ENCODE measurements at regions not wholly inside any gene's neighbourhood (a gene's known extent, or its start where the extent isn't known, plus 50 kb on each side); places are given as distances from the start of the nearest gene placed in this dataset.
"Not testable (repeated sequence)": the region's sequence is repeated elsewhere in the genome, so short reads cannot be mapped to it uniquely, and the experiment has no call there.

DNA sequence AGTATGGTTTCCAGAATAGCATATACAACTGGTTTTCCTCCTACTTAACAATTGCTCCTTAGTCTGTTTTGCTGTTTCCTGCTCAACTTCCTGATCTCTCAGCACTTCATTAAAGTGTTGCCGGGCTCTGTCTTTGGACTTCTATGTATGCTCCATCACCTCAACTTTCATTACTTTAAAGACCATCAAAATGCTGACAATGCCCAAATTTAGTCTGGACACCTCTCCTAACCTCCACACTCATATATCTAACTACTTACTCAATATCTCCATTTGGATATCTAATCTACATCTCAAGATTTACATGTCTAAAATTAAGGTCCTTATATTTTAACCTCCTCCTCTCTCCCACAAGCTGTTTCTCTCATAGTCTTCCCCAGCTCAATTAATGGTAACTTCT, 54.4 kb upstream of the LGR5 start:
- no peak for DNase-seq

DNA sequence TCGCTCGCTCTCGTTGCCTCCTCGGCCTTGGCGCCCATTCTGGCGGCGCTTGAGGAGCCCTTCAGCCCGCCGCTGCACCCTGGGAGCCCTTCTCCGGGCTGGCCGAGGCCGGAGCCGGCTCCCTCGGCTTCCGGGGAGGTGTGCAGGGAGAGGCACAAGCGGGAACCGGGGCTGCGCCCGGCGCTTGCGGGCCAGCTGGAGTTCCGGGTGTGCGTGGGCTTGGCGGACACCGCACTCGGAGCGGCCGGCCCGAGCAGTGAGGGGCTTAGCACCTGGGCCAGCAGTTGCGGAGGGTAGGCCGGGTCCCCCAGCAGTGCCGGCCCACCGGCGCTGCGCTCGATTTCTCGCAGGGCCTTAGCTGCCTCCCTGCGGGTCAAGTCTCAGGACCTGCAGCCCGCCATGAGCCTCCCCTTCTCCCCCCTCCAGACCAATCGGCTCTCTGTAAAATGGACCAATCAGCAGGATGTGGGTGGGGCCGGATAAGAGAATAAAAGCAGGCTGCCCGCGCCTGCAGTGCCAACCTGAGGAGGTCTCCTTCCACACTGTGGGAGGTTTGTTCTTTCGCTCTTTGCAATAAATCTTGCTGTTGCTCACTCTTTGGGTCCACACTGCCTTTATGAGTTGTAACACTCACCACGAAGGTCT, 62.8 kb upstream of the LGR5 start:
- DNase-seq: not testable (repeated sequence)

DNA sequence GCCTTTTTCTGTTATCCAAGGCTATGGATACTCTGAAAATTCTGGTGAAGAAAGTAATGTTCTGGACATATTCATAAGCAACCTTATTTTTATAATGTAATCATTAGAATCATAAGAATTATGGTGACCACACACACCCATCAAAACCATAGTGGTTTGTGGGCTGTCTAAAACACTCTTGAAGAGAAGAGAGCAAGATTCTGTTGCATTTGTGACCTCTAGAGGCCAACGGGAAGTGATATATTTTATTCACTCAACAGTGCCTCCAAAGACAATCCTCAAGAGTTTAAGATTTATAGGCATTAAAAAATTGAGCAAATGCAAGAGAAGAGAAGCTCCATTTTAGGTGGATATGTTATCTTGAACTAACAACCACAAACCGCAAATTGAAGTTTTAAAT, 68.5 kb upstream of the LGR5 start:
- no peak for DNase-seq

DNA sequence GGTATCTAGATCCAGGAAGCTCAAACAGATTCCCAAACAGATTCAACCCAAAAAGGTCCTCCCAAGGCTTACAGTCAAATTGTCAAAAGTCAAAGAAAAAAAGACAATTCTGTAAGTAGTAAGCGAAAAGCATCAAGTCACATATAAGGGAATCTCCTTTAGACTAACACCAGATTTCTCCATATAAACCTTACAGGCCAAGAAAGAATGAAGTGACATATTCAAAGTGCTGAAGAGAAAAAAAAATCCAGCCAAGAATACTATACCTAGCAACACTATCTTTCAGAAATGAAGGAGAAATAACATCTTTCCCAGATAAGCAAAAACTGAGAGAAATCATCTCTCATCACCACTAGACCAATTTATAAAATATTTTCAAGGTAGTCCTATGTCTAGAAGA, 79.6 kb upstream of the LGR5 start:
- DNase-seq: no peak

DNA sequence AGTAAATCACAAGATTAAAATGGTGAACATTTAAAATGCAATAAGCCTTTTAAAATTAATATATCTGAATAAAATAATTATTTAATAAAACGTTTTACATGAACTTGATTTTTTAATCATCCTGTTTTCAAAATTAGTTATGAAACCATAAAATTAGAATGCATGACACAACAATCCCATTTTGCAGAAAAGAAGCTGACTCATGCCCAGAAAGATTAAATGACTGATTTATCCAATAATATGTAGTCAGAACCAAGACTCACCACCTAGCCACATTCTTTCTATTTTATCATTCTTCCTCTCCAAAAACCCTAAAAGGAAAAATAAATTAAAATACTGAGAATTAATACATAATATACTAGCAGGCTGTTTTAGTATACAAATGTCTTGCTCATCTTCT, 83.0 kb upstream of the LGR5 start:
- DNase-seq: no peak

DNA sequence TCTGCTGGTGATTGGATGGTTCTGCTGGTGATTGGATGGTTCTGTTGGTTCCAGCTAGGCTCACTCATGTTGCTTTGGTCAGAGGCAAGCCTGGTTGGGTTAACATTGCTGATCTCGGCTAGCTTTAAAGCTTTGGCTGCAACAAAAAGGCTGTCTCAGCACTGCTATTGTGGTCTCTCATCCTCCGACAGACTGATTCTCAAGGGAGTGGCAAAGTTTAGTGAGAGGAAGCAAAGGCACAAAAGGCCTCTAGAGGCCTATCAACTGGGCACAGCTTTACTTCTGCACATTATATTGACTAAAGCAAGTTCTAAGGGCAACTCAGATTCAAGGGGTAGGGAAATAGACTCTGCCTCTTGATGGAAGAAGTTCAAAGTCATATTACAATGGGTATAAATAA, 84.7 kb upstream of the LGR5 start:
- no peak for DNase-seq

DNA sequence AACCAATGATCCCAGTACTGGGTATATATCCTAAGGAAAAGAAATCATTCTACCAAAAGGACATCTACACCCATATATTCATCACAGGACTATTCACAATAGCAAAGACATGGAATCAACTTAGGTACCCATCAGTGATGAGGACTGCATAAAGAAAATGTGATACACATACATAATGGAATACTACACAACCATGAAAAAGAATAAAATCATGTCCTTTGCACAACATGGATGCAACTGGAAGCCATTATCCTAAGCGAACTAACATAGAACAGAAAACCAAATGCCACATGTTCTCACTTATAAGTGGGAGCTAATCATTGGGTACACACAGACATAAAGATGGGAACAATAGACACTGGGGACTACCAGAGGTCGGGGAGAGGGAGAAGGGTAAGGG, 86.0 kb upstream of the LGR5 start:
- DNase-seq: no peak

DNA sequence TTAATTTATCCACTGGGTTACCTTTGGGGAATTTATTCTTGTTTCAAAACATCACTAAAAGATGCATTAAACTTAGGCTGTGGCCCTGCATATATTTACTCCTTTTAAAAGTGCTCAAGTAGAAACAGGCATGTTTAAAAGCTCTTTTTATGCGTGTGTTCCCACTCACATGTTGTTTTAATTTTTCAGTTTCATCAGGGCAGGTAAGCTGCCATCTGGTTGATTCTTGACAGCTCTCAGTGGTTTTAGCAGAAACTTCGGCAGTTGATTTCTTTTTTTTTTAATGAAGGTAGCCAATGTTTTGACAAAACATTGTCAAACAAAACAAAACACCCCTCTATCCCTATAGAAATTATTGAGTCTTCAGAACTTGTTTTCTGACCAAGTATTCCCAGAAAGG, 89.6 kb upstream of the LGR5 start:
- no peak for DNase-seq

DNA sequence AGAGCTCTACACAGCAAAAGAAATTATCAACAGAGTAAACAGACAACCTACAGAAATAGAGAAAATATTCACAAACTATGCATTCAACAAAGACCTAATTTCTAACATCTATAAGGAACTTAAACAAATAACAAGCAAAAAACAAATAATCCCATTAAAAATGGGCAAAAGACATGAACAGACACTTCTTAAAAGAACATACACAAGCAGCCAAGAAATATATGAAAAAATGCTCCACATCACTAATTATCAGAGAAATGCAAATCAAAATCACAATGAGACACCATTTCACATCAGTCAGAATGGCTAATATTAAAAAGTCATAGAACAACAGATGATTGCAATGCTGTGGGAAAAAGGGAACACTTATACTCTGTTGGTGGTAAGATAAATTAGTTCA, 100.7 kb upstream of the LGR5 start:
- DNase-seq: no peak

DNA sequence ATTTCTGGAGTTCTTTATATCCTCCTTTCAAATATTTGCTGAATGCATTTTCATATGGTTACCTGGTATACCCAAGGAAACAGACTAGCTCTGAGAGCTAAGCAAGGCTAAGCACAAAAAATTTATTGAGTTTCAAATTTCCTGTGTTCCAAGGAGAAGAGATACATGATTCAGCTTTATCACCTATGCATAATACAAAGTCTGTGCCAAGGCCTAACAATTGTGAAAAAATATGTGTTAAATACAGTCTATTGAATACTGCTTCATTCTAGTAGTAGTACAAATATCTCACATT, 103.7 kb upstream of the LGR5 start:
- no peak for DNase-seq

DNA sequence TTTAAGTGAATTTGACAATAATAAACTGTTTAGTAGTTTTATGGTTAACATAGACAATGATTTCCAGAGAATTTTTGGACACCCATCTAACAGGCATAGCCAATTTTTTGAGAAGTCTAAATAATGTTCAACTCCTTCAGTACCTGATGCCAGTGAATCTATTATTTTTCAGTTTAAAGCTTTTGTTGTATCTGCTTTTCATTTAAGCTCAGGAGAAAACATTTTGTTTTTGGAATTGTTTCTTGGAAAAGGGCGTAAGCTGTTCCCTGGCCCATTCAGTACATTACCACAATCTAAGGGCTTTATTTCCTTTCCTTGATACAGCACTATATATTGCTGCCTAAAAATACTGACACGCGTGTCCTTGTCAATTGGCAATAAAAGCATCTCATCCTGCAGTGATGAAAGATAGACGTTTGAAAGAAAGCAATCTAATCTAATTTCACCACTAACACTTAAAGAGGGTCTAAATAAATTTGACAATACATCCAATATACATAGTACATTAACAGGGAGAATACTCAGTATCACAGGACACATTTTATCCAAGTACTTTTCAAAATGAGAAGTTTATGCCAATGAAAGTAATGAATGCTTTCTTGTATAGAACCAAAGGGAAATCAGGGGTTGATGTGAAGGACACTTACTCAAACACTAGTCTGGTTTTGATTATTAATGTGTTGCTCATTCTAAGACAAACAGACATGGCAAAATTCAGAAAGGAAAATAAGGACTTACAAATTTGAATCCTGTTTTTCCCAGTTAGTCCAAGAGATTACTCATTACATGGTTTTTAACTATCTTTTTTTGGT, 104.2 kb upstream of the LGR5 start:
- no peak for DNase-seq

DNA sequence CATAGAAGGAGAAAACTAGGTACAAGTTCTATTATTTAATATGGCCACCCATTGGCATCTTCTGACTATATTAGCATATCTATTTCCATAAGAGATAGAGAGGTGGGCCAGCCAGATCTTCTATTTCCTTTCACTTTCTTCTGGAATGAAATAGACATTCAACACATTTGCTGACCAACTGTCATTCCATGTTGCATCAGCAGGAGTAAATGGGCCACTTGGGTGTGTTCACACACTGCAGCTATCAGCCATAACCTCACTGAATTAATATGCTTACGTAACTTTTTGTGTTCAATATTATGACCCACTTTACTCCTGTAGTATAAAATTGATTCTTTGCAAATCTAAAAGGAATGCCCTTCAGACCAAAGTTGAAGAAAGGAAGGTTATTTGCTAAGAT, 106.2 kb upstream of the LGR5 start:
- DNase-seq: no peak

DNA sequence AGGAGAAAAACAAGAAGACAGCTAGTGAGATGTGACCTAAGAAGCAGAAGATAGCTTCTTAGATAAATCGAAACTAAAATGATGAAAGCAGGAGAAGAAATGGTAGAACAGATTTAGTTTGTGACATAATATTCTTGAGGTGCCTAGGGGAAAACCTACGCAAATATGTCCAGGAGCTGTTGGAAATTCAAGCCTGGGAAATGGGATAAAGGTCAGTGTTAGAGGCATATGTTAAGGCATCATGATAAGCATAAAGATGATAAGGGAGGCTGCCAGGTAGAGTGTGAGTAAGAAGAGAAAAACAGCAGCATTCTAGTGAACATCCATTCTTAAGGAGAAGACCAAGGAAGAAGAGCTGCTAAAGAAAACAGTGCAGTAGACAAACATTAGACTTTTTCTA, 109.6 kb upstream of the LGR5 start:
- no peak for DNase-seq

DNA sequence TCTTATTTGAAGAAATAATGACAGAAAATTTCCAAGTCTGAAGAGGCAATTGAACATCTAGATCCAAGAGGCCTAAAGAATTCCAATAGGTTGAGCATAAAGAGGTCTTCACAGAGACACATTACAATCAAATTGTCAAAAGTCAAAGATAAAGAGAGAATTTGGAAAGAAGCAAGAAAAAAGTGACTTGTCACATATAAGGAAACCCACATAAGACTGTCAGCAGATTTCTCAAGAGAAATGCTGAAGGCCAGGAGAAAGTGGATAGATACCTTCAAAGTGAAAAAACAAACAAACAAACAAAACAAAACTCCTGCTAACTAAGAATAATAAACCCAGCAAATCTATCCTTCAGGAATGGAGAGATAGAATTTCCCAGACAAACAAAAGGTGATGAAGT, 118.1 kb upstream of the LGR5 start:
- DNase-seq: no peak

DNA sequence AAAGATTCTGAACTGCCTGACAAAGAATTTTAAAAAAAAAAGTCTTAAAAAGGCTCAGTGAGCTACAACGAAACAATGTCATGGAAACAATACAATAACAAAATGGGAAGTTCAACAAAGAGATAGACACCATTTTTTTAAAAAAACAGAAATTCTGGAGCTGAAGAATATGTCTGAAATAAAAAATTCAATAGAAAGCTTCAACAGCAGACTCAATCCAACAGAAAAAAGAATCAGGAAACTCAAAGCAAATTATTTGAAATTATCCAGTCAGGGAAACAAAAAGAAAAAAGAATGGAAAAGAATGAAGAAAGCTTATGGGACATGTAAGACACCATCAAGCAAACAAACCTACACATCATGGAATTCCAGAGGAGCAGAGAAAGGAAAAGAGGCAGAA, 118.5 kb upstream of the LGR5 start:
- DNase-seq: no peak

DNA sequence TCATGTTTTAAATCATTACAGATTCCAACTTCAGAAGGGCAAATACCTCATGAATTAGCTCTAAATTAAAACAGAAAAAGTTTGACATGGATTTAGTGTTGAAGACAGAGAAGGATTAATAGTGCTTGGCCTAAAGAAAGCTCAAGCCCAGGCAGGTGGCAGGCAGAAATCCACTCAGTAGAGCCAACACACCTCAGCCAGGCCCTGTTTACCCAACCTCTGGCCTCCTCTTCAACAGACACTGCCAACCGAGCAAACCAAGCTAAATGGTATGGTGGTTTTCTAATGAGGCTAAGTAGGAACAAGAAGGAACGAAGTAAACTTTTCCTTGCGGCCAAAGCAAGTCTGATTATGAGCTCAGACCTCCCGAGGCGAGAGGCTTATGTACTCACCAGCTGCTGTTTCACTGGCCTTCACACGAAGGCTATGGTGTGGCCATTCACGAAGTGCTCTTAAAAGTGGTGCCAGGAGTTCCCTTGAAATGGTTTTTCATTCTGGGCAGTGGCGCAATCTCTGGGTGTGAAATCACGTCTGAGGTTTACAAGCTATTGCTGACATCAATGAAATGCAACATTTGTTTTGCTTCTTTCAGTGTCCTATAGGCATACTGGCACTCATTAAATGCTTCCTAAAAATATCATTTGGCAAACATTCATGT, 124.1 kb upstream of the LGR5 start:
- no peak for DNase-seq

DNA sequence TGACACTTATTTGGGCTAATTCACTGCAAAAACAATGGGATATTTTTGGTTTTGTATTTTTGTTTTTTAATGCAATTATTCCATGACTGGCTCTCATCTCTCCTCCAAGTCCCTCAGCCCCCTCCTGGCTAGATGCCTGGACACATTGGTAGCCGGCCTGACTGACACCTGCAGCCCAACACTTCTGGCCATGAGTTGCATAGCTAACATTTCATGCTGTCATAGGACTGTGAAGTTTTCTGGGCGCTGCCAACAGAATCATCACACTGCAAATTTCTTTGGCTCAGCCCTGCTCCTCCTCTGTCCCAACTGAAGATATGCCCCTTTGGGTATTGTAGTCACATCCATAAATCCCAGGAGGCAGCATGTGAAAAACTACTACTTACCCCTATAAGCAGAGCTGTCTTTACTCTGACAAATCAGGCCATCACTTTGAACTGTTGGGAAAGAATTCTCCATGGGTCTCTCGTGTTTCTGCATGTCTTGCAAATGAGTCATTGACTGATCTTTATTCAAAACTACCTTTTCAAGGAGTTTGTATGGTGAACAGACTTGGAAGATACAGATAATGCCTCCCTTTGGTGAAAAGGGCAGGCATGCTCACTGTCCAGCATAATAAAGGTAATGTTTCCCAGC, 126.7 kb upstream of the LGR5 start:
- DNase-seq: no peak

DNA sequence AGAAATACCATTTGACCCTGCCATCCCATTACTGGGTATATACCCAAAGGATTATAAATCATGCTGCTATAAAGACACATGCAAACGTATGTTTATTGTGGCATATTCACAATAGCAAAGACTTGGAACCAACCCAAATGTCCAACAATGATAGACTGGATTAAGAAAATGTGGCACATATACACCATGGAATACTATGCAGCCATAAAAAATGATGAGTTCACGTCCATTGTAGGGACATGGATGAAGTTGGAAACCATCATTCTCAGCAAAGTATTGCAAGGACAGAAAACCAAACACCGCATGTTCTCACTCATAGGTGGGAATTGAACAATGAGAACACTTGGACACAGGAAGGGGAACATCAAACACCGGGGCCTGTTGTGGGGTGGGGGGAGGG, 128.0 kb upstream of the LGR5 start:
- DNase-seq: not testable (repeated sequence)

DNA sequence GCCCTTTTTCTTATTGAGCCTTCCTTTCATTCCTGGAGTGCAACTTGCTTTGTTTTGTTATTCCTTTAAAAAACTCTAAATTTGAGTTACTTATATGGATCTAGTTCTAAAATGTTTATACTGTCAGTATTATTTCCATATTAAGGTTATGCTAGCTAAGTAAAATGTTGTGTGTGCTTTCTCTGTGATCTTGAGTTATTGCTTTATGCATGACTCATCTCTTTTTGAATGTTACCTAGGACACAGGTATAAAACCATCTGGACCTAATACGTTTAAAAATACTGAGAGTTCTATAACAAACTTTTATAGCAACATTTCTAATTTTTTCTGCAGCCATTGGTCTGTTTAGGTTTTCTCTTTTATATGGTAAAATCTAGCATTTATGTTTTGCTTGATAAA, 132.8 kb upstream of the LGR5 start:
- DNase-seq: no peak

DNA sequence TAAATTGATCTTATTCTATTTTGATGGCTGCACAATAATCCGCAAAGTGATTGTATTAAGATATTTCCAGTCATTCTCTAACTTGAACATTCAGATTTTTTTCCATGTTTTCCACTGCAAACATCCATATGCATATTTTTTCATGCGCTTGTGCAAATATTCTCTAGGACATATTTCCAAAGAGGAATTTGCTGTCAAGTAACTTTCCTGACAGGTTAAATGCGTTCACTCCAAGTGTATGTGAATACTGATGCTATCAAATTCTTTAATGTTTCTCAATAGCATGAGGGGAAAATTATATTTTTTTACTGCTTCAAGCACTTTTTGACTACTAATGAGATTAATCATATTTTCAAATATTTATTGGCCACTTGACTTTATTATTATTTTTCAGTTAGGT, 135.3 kb upstream of the LGR5 start:
- no peak for DNase-seq

DNA sequence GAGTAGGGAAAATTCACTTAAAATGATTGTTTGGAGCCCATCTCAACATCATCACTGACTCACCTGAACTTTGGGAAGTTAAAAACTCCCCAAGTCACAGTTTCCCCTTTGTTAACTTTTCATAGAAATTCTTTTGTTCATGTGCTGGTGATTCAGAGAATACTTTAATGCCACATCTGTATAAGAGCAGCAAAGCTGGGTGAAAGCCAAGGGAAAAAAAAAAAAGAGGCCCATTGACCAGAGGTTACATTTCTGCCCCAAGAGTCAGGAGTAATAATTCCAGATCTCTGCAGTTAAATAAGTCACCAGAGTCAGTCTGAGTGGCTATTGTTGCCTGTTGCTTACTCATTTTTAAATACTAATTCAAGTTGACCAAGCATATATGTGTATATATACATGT, 136.4 kb upstream of the LGR5 start:
- no peak for DNase-seq

DNA sequence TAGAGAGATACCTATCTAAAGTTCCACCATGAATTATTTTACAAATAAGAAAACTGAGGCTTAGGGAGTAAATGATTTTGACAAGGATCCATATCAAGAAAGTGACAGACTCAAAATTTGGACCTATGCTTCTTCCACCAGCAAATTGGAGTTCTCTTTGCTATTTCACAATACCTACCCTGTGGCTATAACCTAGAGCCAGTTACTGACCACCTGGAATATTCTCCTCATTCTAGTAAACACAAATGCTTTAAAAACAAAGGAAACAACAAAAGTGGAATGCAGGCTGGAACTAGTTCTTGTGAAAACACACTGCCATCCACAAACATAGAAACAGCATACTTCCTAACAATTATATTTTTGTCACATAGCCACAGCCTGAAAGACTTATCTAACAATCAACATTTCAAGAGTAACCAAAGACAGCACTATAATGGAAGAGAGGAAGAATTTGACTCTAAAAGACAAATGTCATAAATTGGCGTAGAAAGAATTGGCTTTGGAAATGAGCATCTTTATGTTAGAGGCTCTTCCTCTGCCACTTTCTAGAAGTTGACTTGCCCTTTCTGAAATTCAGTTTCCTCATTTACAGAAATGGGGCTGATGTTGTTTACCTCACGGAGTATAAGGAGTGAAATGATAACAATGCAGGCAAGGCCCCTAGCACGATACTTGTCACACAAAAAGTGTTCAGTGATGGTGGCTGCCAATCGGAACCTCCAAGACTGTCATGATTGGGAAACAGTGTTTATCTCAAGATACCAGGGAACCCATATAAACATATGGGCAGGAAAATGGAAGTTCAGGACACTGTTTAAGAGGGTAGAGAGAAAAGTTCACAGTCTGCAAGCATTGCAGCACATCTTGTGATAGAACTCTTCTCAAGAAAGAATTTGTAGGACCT, 138.6 kb upstream of the LGR5 start:
- DNase-seq: no peak
